ENCODE measurements at regions not wholly inside any gene's neighbourhood (a gene's known extent, or its start where the extent isn't known, plus 50 kb on each side); places are given as distances from the start of the nearest gene placed in this dataset.

GRCh38 chr21:24045775-24046215 lies 1561.5 kb downstream of the MRPL39 start:
- no peak for TF ChIP-seq CTCF (optimal IDR thresholded peaks at IDR 0.05 in 1 of 3, IDR thresholded peaks at IDR 0.05 in 1 of 3, conservative IDR thresholded peaks at IDR 0.05 in 1 of 3; ENCODE audit: extremely low read depth in 1 of 3, insufficient read depth in 2 of 3, low read length in 3 of 3)
- no peak for TF ChIP-seq EZH2 (IDR thresholded peaks at IDR 0.05; ENCODE audit: low read length)

Measured in keratinocyte (primary cell).